ENCODE measurements at regions not wholly inside any gene's neighbourhood (a gene's known extent, or its start where the extent isn't known, plus 50 kb on each side); places are given as distances from the start of the nearest gene placed in this dataset.

GRCh38 chrX:43277879-43278278, 378.2 kb upstream of the MAOA start:
- Histone ChIP-seq H3K9ac (ENCODE audit: insufficient read depth, low read length) (no peak overlapping the region), H3K4me3 (replicated peaks in 1 of 4; ENCODE audit: control extremely low read depth in 1 of 4, insufficient read depth in 1 of 4, low read depth in 3 of 4, low read length in 4 of 4) (no peak overlapping the region), H3K4me1 (ENCODE audit: control insufficient read depth, extremely low read depth, insufficient read depth, low read length) (no peaks in the 10 kb centered on the region), H3K27me3 (ENCODE audit: control insufficient read depth, insufficient read depth, low read length) (no peaks in the 10 kb centered on the region), H3K27ac (ENCODE audit: insufficient read depth, low read length) (no peak overlapping the region), H3K9me3 (ENCODE audit: control insufficient read depth, insufficient read depth, low read depth, low read length) (no peaks in the 10 kb centered on the region), H3K4me2 (ENCODE audit: extremely low read depth, insufficient read depth, low read length) (no peak overlapping the region), H3K36me3 (ENCODE audit: control insufficient read depth, insufficient read depth, low read length) (no peaks in the 10 kb centered on the region), H4K20me1 (ENCODE audit: control insufficient read depth, extremely low read depth, insufficient read depth, low read length) (no peaks in the 10 kb centered on the region), H3K79me2 (ENCODE audit: control insufficient read depth, insufficient read depth, low read length) (no peaks in the 10 kb centered on the region), H2AFZ (ENCODE audit: low read length) (no peak overlapping the region)
- no peak for DNase-seq (ENCODE audit: low read depth in 2 of 2)
- TF ChIP-seq EZH2 (IDR thresholded peaks at IDR 0.05; ENCODE audit: low read length, missing control alignments) = no peak
- TF ChIP-seq, protein P1, sequence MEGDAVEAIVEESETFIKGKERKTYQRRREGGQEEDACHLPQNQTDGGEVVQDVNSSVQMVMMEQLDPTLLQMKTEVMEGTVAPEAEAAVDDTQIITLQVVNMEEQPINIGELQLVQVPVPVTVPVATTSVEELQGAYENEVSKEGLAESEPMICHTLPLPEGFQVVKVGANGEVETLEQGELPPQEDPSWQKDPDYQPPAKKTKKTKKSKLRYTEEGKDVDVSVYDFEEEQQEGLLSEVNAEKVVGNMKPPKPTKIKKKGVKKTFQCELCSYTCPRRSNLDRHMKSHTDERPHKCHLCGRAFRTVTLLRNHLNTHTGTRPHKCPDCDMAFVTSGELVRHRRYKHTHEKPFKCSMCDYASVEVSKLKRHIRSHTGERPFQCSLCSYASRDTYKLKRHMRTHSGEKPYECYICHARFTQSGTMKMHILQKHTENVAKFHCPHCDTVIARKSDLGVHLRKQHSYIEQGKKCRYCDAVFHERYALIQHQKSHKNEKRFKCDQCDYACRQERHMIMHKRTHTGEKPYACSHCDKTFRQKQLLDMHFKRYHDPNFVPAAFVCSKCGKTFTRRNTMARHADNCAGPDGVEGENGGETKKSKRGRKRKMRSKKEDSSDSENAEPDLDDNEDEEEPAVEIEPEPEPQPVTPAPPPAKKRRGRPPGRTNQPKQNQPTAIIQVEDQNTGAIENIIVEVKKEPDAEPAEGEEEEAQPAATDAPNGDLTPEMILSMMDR (conservative IDR thresholded peaks at IDR 0.05 in 1 of 2, IDR thresholded peaks at IDR 0.05 in 1 of 2; ENCODE audit: low read depth in 1 of 2, low read length in 2 of 2) = no peak

GRCh38 chrX:43278440-43278839, 377.7 kb upstream of the MAOA start:
- H3K27ac ChIP-seq (ENCODE audit: insufficient read depth, low read length) = no peak overlapping the region
- no peak overlapping the region for H3K4me2 ChIP-seq (ENCODE audit: extremely low read depth, insufficient read depth, low read length)
- no peaks in the 10 kb centered on the region for H3K79me2 ChIP-seq (ENCODE audit: control insufficient read depth, insufficient read depth, low read length)
- no peak for TF ChIP-seq EZH2 (IDR thresholded peaks at IDR 0.05; ENCODE audit: low read length, missing control alignments)
- TF ChIP-seq, protein P1 (conservative IDR thresholded peaks at IDR 0.05 in 1 of 2, IDR thresholded peaks at IDR 0.05 in 1 of 2; ENCODE audit: low read depth in 1 of 2, low read length in 2 of 2) = no peak
- no peaks in the 10 kb centered on the region for H3K4me1 ChIP-seq (ENCODE audit: control insufficient read depth, extremely low read depth, insufficient read depth, low read length)
- H3K9ac ChIP-seq (ENCODE audit: insufficient read depth, low read length) = no peak overlapping the region
- H4K20me1 ChIP-seq (ENCODE audit: control insufficient read depth, extremely low read depth, insufficient read depth, low read length) = no peaks in the 10 kb centered on the region
- no peak for DNase-seq (ENCODE audit: low read depth in 2 of 2)
- H3K27me3 ChIP-seq (ENCODE audit: control insufficient read depth, insufficient read depth, low read length) = no peaks in the 10 kb centered on the region
- no peak overlapping the region for H3K4me3 ChIP-seq (replicated peaks in 1 of 4; ENCODE audit: control extremely low read depth in 1 of 4, insufficient read depth in 1 of 4, low read depth in 3 of 4, low read length in 4 of 4)
- H3K36me3 ChIP-seq (ENCODE audit: control insufficient read depth, insufficient read depth, low read length) = no peaks in the 10 kb centered on the region
- no peaks in the 10 kb centered on the region for H3K9me3 ChIP-seq (ENCODE audit: control insufficient read depth, insufficient read depth, low read depth, low read length)
- no peak overlapping the region for H2AFZ ChIP-seq (ENCODE audit: low read length)

- Histone ChIP-seq H3K36me3 (ENCODE audit: control insufficient read depth, insufficient read depth, low read length) (no peaks in the 10 kb centered on the region), H4K20me1 (ENCODE audit: control insufficient read depth, extremely low read depth, insufficient read depth, low read length) (no peaks in the 10 kb centered on the region), H3K4me2 (ENCODE audit: extremely low read depth, insufficient read depth, low read length) (no peak overlapping the region), H3K27me3 (ENCODE audit: control insufficient read depth, insufficient read depth, low read length) (no peaks in the 10 kb centered on the region), H3K4me1 (ENCODE audit: control insufficient read depth, extremely low read depth, insufficient read depth, low read length) (no peaks in the 10 kb centered on the region), H3K9me3 (ENCODE audit: control insufficient read depth, insufficient read depth, low read depth, low read length) (no peaks in the 10 kb centered on the region), H3K9ac (ENCODE audit: insufficient read depth, low read length) (no peak overlapping the region), H3K4me3 (replicated peaks in 1 of 4; ENCODE audit: control extremely low read depth in 1 of 4, insufficient read depth in 1 of 4, low read depth in 3 of 4, low read length in 4 of 4) (no peak overlapping the region), H2AFZ (ENCODE audit: low read length) (no peak overlapping the region), H3K27ac (ENCODE audit: insufficient read depth, low read length) (no peak overlapping the region), H3K79me2 (ENCODE audit: control insufficient read depth, insufficient read depth, low read length) (no peaks in the 10 kb centered on the region)
- DNase-seq (ENCODE audit: low read depth in 2 of 2) = no peak
- TF ChIP-seq, protein P1 (conservative IDR thresholded peaks at IDR 0.05 in 1 of 2, IDR thresholded peaks at IDR 0.05 in 1 of 2; ENCODE audit: low read depth in 1 of 2, low read length in 2 of 2) = no peak
- TF ChIP-seq EZH2 (IDR thresholded peaks at IDR 0.05; ENCODE audit: low read length, missing control alignments) = no peak
Measured at GRCh38 chrX:43279341-43279808, 376.7 kb upstream of the MAOA start.
